Panc1 (cell line): ENCODE measurements at regions not wholly inside any gene's neighbourhood (a gene's known extent, or its start where the extent isn't known, plus 50 kb on each side); places are given as distances from the start of the nearest gene placed in this dataset.

Source experiments
- ATAC-seq: fragments of 200-7000 bp; cut with Tn5 transposase; 2 replicates; pipeline ENCODE4 v1.9.1; 2020; ENCODE audit warnings: mild to moderate bottlenecking, moderate library complexity
- BruUV-seq: library from RNA; stranded (reverse); fragments of 400-500 nt; replicated peaks from 2 replicates; lab custom pipeline; 2021; lab: Mats Ljungman, UMichigan
- CTCF ChIA-PET: fragments of 300-600 bp; sonication (Branson Sonifier 250); formaldehyde crosslinking; loops from one replicate; lab custom pipeline; 2022; ENCODE audit warnings: antibody characterized with exemption; lab: Charles Lee
- POLR2A ChIA-PET: fragments of 300-600 bp; sonication (Branson Sonifier 250); formaldehyde crosslinking; loops from one replicate; lab custom pipeline; 2022; ENCODE audit warnings: antibody characterized with exemption; lab: Charles Lee
- DNase-seq: peaks from one replicate; pipeline ENCODE4 v3.0.0-alpha.2; 2010; ENCODE audit warnings: low read depth, low spot score
- H3K27ac ChIP-seq: 2 replicates; pipeline ENCODE4 v1.5.1; 2011; ENCODE audit warnings: mild to moderate bottlenecking, low read length, inconsistent platforms
- H3K27me3 ChIP-seq: fragments of 200-500 bp; sonication (Bioruptor generic); 2 replicates; pipeline ENCODE4 v1.6.0; 2014; ENCODE audit warnings: low read length, inconsistent platforms; ENCODE audit not compliant: control insufficient read depth, insufficient read depth
- H3K36me3 ChIP-seq: fragments of 200-500 bp; sonication (Bioruptor generic); 2 replicates; pipeline ENCODE4 v1.5.1; 2014; ENCODE audit warnings: inconsistent platforms, mild to moderate bottlenecking, low read length, moderate library complexity; ENCODE audit not compliant: control insufficient read depth, insufficient read depth
- H3K4me1 ChIP-seq: 2 replicates; pipeline ENCODE4 v1.5.1; 2011; ENCODE audit warnings: inconsistent platforms, mild to moderate bottlenecking, low read length, moderate library complexity; ENCODE audit not compliant: control insufficient read depth, insufficient read depth
- H3K4me3 ChIP-seq, 2 experiments: 2 replicates each; pipeline ENCODE4 v1.5.1; 2011 to 2012; ENCODE audit warnings: low read depth in 2 of 2, low read length in 2 of 2, mild to moderate bottlenecking in 2 of 2, inconsistent platforms in 1 of 2, moderate library complexity in 1 of 2
- H3K9me3 ChIP-seq: fragments of 200-500 bp; sonication (Bioruptor generic); 2 replicates; pipeline ENCODE4 v1.5.1; 2014; ENCODE audit warnings: low read depth, mild to moderate bottlenecking, inconsistent platforms, low read length, moderate library complexity; ENCODE audit not compliant: control insufficient read depth, insufficient read depth
- POLR2AphosphoS5 ChIP-seq: IDR thresholded peaks from 2 replicates; pipeline ENCODE4 v1.6.1; 2012; ENCODE audit warnings: mild to moderate bottlenecking, low read depth, low read length, moderate library complexity
- SIN3A ChIP-seq: IDR thresholded peaks from 2 replicates; pipeline ENCODE4 v1.6.1; 2012; ENCODE audit warnings: low read depth, mild to moderate bottlenecking, low read length, moderate library complexity, borderline replicate concordance; ENCODE audit not compliant: insufficient read depth
- TCF7L2 ChIP-seq: IDR thresholded peaks from 2 replicates; pipeline ENCODE4 v1.6.1; 2011; ENCODE audit warnings: mild to moderate bottlenecking, low read depth, low read length, inconsistent platforms
- in situ Hi-C: cut with HindIII; loops from 2 replicates; pipeline ENCODE4 v1.10.0; 2016; ENCODE audit warnings: low sequenced_read_pairs, low pct_unique_long_range_greater_than_20kb
- intact Hi-C: fragments of 100-400 bp; cut with micrococcal nuclease; formaldehyde crosslinking; loops from one replicate; pipeline ENCODE4 v1.10.0; 2022; ENCODE audit not compliant: unreplicated experiment
- TF ChIP-seq, protein P1 (sequence below), 2 experiments: IDR thresholded peaks; 2 replicates each; pipeline ENCODE4 v1.6.1; 2011 to 2012; ENCODE audit warnings: low read depth in 2 of 2, control low read depth in 1 of 2, low read length in 1 of 2, mild to moderate bottlenecking in 1 of 2, moderate library complexity in 1 of 2; ENCODE audit not compliant: insufficient read depth in 1 of 2
- TF ChIP-seq, protein P2 (sequence below): fragments of 450-650 bp; IDR thresholded peaks from 2 replicates; pipeline ENCODE4 v1.5.1; 2017; ENCODE audit warnings: mild to moderate bottlenecking

DNA sequence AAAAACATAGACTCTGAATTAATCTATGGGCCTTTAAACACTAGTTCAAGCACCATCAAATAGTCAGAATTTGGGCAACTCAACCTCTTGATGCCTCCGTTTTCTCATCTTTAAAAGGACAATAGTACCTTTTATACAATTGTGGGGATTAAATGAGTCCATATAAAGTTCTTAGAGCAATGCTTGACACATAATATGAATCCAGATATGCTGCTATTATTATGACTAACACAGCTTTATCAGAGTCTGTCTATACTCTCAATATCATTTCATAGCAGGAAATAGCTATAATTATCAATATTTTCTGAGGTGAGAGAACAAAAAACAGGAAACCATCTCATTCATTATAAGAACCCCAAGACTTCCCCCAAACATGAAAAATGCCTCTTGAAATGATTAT lies 430.5 kb upstream of the XYLT1 start:
- DNase-seq (no peak), ATAC-seq (no peak)
- POLR2A ChIA-PET = no interaction called here

GRCh38 chr16:17899141-17899540 lies 428.4 kb upstream of the XYLT1 start:
- ATAC-seq (no peak), DNase-seq (no peak)
- no peak overlapping the region for H3K27ac ChIP-seq
- POLR2A ChIA-PET = no interaction called here
- H3K36me3 ChIP-seq = no peaks in the 10 kb centered on the region
- no peaks in the 10 kb centered on the region for H3K4me1 ChIP-seq
- in situ Hi-C loops (no loop called here), intact Hi-C loops (no loop called here)
- H3K9me3 ChIP-seq = no peaks in the 10 kb centered on the region
- no peaks in the 10 kb centered on the region for H3K27me3 ChIP-seq
- no TSS peak for BruUV-seq
- H3K4me3 ChIP-seq = no peak overlapping the region
- CTCF ChIA-PET = no interaction called here
- TF ChIP-seq TCF7L2 (no peak), SIN3A (no peak), POLR2AphosphoS5 (no peak)
- TF ChIP-seq, protein P1, sequence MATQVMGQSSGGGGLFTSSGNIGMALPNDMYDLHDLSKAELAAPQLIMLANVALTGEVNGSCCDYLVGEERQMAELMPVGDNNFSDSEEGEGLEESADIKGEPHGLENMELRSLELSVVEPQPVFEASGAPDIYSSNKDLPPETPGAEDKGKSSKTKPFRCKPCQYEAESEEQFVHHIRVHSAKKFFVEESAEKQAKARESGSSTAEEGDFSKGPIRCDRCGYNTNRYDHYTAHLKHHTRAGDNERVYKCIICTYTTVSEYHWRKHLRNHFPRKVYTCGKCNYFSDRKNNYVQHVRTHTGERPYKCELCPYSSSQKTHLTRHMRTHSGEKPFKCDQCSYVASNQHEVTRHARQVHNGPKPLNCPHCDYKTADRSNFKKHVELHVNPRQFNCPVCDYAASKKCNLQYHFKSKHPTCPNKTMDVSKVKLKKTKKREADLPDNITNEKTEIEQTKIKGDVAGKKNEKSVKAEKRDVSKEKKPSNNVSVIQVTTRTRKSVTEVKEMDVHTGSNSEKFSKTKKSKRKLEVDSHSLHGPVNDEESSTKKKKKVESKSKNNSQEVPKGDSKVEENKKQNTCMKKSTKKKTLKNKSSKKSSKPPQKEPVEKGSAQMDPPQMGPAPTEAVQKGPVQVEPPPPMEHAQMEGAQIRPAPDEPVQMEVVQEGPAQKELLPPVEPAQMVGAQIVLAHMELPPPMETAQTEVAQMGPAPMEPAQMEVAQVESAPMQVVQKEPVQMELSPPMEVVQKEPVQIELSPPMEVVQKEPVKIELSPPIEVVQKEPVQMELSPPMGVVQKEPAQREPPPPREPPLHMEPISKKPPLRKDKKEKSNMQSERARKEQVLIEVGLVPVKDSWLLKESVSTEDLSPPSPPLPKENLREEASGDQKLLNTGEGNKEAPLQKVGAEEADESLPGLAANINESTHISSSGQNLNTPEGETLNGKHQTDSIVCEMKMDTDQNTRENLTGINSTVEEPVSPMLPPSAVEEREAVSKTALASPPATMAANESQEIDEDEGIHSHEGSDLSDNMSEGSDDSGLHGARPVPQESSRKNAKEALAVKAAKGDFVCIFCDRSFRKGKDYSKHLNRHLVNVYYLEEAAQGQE (IDR thresholded peaks at IDR 0.05; ENCODE audit: insufficient read depth in 1 of 2, low read depth in 2 of 2, low read length in 1 of 2) = no peak
- TF ChIP-seq, protein P2, sequence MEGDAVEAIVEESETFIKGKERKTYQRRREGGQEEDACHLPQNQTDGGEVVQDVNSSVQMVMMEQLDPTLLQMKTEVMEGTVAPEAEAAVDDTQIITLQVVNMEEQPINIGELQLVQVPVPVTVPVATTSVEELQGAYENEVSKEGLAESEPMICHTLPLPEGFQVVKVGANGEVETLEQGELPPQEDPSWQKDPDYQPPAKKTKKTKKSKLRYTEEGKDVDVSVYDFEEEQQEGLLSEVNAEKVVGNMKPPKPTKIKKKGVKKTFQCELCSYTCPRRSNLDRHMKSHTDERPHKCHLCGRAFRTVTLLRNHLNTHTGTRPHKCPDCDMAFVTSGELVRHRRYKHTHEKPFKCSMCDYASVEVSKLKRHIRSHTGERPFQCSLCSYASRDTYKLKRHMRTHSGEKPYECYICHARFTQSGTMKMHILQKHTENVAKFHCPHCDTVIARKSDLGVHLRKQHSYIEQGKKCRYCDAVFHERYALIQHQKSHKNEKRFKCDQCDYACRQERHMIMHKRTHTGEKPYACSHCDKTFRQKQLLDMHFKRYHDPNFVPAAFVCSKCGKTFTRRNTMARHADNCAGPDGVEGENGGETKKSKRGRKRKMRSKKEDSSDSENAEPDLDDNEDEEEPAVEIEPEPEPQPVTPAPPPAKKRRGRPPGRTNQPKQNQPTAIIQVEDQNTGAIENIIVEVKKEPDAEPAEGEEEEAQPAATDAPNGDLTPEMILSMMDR = no peak

More for the DNA sequence above, 430.5 kb upstream of the XYLT1 start:
- CTCF ChIA-PET = no interaction called here
- H3K9me3 ChIP-seq = no peaks in the 10 kb centered on the region
- H3K27me3 ChIP-seq = no peaks in the 10 kb centered on the region
- no peak overlapping the region for H3K27ac ChIP-seq
- intact Hi-C loops = no loop called here
- in situ Hi-C loops = no loop called here
- H3K4me3 ChIP-seq = no peak overlapping the region
- no peaks in the 10 kb centered on the region for H3K36me3 ChIP-seq
- TF ChIP-seq, protein P1 (IDR thresholded peaks at IDR 0.05; ENCODE audit: insufficient read depth in 1 of 2, low read depth in 2 of 2, low read length in 1 of 2) = no peak
- no peak for TF ChIP-seq POLR2AphosphoS5
- TF ChIP-seq TCF7L2 = no peak
- TF ChIP-seq, protein P2 = no peak
- no peak for TF ChIP-seq SIN3A
- no peaks in the 10 kb centered on the region for H3K4me1 ChIP-seq
- BruUV-seq = no TSS peak
